HEK293 (cell line): ENCODE measurements at regions not wholly inside any gene's neighbourhood (a gene's known extent, or its start where the extent isn't known, plus 50 kb on each side); places are given as distances from the start of the nearest gene placed in this dataset.
A peak's percentile ranks its signal among the peaks of the same experiment; 100 is the strongest.

Experiments used
- CTCF ChIA-PET: fragments of 350-600 bp; formaldehyde crosslinking; extraction: SDS; loops from one replicate; lab custom pipeline; 2021; ENCODE audit warnings: antibody characterized with exemption; lab: Yijun Ruan, JAX
- POLR2A ChIA-PET: fragments of 300-600 bp; formaldehyde crosslinking; extraction: SDS; loops from one replicate; lab custom pipeline; 2020; ENCODE audit warnings: antibody characterized with exemption, inconsistent platforms; lab: Yijun Ruan, JAX
- H3K27ac ChIP-seq: fragments of 200-500 bp; sonication (Bioruptor generic); 2 replicates; pipeline ENCODE4 v1.5.1; 2014; ENCODE audit warnings: low read depth, low read length, control low read depth, inconsistent platforms; ENCODE audit errors: extremely low read depth
- H3K36me3 ChIP-seq, 2 experiments: fragments of 200-500 bp in 1 of 2; sonication (Bioruptor generic) in 1 of 2; 1 replicate in 1 of 2; 2 replicates in 1 of 2; pipeline ENCODE4 v1.5.1; 2014 to 2017; ENCODE audit warnings: inconsistent platforms in 2 of 2, low read length in 2 of 2; ENCODE audit not compliant: control insufficient read depth in 2 of 2, insufficient read depth in 1 of 2
- H3K4me1 ChIP-seq: fragments of 200-500 bp; sonication (Bioruptor generic); 2 replicates; pipeline ENCODE4 v1.5.1; 2014; ENCODE audit warnings: mild to moderate bottlenecking, low read length, inconsistent platforms; ENCODE audit not compliant: control insufficient read depth, insufficient read depth
- H3K4me3 ChIP-seq: 2 replicates; pipeline ENCODE4 v1.5.1; 2011; ENCODE audit warnings: low read depth, mild to moderate bottlenecking, control low read depth, low read length, moderate library complexity
- H3K9me3 ChIP-seq: fragments of 200-500 bp; sonication (Bioruptor generic); 2 replicates; pipeline ENCODE4 v1.5.1; 2014; ENCODE audit warnings: low read depth, low read length, inconsistent platforms; ENCODE audit not compliant: control insufficient read depth, insufficient read depth
- GLI2 ChIP-seq: fragments of 450-650 bp; formaldehyde crosslinking; IDR thresholded peaks from 2 replicates; pipeline ENCODE4; 2017; ENCODE audit warnings: missing biosample characterization, missing genetic modification characterization, low read depth, borderline replicate concordance
- GLIS1 ChIP-seq: fragments of 450-650 bp; formaldehyde crosslinking; IDR thresholded peaks from 2 replicates; pipeline ENCODE4 v1.5.1; 2016; ENCODE audit warnings: missing biosample characterization, missing genetic modification characterization
- SCRT1 ChIP-seq: fragments of 450-650 bp; formaldehyde crosslinking; IDR thresholded peaks from 2 replicates; pipeline ENCODE4 v1.5.1; 2016; ENCODE audit warnings: missing biosample characterization, missing genetic modification characterization, borderline replicate concordance
- SCRT2 ChIP-seq: fragments of 450-650 bp; formaldehyde crosslinking; IDR thresholded peaks from 2 replicates; pipeline ENCODE4 v1.5.1; 2016; ENCODE audit warnings: missing biosample characterization, missing genetic modification characterization
- ZFHX2 ChIP-seq: fragments of 450-650 bp; formaldehyde crosslinking; conservative IDR thresholded peaks from 2 replicates; pipeline ENCODE4 v1.5.1; 2016; ENCODE audit warnings: missing biosample characterization, missing genetic modification characterization
- ZNF112 ChIP-seq: fragments of 450-650 bp; formaldehyde crosslinking; IDR thresholded peaks from 2 replicates; pipeline ENCODE4 v1.5.0; 2017; ENCODE audit warnings: missing biosample characterization, missing genetic modification characterization
- ZNF140 ChIP-seq: fragments of 450-650 bp; formaldehyde crosslinking; IDR thresholded peaks from 2 replicates; pipeline ENCODE4 v1.5.1; 2016; ENCODE audit warnings: missing biosample characterization, missing genetic modification characterization
- ZNF16 ChIP-seq: fragments of 450-650 bp; formaldehyde crosslinking; IDR thresholded peaks from 2 replicates; pipeline ENCODE4 v1.5.1; 2016; ENCODE audit warnings: low read depth, missing biosample characterization, missing genetic modification characterization
- ZNF311 ChIP-seq: fragments of 450-650 bp; formaldehyde crosslinking; IDR thresholded peaks from 2 replicates; pipeline ENCODE4 v1.5.1; 2017; ENCODE audit warnings: missing biosample characterization, missing genetic modification characterization, borderline replicate concordance
- ZNF530 ChIP-seq: fragments of 450-650 bp; formaldehyde crosslinking; IDR thresholded peaks from 2 replicates; pipeline ENCODE4 v1.5.1; 2016; ENCODE audit warnings: low read depth, missing biosample characterization, missing genetic modification characterization
- ZNF561 ChIP-seq: fragments of 450-650 bp; IDR thresholded peaks from 2 replicates; pipeline ENCODE4 v1.5.1; 2018; ENCODE audit warnings: missing biosample characterization, missing genetic modification characterization, borderline replicate concordance
- ZNF677 ChIP-seq: fragments of 450-650 bp; IDR thresholded peaks from 2 replicates; pipeline ENCODE4 v1.5.0; 2018; ENCODE audit warnings: missing biosample characterization, mild to moderate bottlenecking, missing genetic modification characterization, moderate library complexity
- ZNF830 ChIP-seq: fragments of 450-650 bp; IDR thresholded peaks from 2 replicates; pipeline ENCODE4 v1.5.0; 2018; ENCODE audit warnings: missing biosample characterization, missing genetic modification characterization, low read depth, mild to moderate bottlenecking, moderate library complexity
- TF ChIP-seq, protein P1 (sequence below): fragments of 450-650 bp; formaldehyde crosslinking; IDR thresholded peaks from 2 replicates; pipeline ENCODE4 v1.5.1; 2016; ENCODE audit warnings: missing biosample characterization, missing genetic modification characterization, borderline replicate concordance
- TF ChIP-seq, protein P2 (sequence below): fragments of 450-650 bp; formaldehyde crosslinking; IDR thresholded peaks from 2 replicates; pipeline ENCODE4 v1.5.1; 2016; ENCODE audit warnings: missing biosample characterization, missing genetic modification characterization
- TF ChIP-seq, protein P3 (sequence below): fragments of 450-650 bp; formaldehyde crosslinking; IDR thresholded peaks from 2 replicates; pipeline ENCODE4 v1.5.1; 2017; ENCODE audit warnings: missing biosample characterization, missing genetic modification characterization
- TF ChIP-seq, protein P4 (sequence below): fragments of 450-650 bp; formaldehyde crosslinking; IDR thresholded peaks from 2 replicates; pipeline ENCODE4 v1.5.1; 2017; ENCODE audit warnings: missing biosample characterization, mild to moderate bottlenecking, missing genetic modification characterization, moderate library complexity

DNA sequence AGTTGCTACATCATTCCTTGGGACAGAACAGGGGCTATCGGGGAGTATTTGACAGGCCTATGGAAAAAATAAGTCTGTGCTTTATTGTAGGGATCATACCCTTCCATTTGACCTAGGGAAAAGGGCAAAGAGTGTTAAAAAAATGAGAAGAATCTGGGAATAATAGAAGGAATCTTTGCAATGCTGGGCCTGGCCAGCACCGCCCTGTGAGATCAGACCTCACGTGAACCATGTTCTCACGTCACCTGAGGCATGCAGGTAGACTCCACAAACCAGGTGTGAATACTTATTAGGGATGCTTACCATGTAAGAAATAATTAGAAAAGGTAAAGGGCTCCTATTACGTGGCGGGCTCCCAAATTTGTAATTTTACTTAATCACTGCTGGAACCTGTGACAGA is 177.5 kb upstream of the GATA6 start (continued):
- TF ChIP-seq, protein P1, sequence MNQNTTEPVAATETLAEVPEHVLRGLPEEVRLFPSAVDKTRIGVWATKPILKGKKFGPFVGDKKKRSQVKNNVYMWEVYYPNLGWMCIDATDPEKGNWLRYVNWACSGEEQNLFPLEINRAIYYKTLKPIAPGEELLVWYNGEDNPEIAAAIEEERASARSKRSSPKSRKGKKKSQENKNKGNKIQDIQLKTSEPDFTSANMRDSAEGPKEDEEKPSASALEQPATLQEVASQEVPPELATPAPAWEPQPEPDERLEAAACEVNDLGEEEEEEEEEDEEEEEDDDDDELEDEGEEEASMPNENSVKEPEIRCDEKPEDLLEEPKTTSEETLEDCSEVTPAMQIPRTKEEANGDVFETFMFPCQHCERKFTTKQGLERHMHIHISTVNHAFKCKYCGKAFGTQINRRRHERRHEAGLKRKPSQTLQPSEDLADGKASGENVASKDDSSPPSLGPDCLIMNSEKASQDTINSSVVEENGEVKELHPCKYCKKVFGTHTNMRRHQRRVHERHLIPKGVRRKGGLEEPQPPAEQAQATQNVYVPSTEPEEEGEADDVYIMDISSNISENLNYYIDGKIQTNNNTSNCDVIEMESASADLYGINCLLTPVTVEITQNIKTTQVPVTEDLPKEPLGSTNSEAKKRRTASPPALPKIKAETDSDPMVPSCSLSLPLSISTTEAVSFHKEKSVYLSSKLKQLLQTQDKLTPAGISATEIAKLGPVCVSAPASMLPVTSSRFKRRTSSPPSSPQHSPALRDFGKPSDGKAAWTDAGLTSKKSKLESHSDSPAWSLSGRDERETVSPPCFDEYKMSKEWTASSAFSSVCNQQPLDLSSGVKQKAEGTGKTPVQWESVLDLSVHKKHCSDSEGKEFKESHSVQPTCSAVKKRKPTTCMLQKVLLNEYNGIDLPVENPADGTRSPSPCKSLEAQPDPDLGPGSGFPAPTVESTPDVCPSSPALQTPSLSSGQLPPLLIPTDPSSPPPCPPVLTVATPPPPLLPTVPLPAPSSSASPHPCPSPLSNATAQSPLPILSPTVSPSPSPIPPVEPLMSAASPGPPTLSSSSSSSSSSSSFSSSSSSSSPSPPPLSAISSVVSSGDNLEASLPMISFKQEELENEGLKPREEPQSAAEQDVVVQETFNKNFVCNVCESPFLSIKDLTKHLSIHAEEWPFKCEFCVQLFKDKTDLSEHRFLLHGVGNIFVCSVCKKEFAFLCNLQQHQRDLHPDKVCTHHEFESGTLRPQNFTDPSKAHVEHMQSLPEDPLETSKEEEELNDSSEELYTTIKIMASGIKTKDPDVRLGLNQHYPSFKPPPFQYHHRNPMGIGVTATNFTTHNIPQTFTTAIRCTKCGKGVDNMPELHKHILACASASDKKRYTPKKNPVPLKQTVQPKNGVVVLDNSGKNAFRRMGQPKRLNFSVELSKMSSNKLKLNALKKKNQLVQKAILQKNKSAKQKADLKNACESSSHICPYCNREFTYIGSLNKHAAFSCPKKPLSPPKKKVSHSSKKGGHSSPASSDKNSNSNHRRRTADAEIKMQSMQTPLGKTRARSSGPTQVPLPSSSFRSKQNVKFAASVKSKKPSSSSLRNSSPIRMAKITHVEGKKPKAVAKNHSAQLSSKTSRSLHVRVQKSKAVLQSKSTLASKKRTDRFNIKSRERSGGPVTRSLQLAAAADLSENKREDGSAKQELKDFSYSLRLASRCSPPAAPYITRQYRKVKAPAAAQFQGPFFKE (tag by site-specific recombination), result no peak
- TF ChIP-seq, all 188 proteins: peak for 0

DNA sequence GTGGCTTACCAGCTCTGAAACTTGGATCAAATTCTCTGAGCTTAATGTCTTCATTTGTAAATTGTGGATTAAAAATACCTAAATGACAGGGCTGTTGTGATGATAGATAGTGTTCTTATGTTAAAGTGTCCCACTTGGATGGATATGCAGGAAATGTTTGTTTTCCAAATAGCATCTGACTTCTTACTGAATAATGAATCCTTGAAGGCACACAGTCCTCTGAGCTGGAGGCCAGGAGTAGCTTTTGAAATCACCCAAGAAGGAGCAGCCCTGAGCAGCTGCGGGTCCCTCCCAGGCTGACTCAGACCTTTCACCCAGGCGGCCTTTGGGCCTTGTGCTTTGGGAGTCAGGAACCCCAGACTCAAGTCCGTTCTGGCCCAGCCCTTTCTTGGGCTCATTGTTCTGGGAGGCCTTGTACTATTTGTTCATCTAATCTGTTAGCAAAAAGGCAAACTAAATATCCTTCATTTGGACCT is 173.0 kb upstream of the GATA6 start:
- Histone ChIP-seq H3K27ac (no peak overlapping the region), H3K4me3 (no peak overlapping the region), H3K4me1 (peaks cover 13% of the 10 kb centered on the region), H3K9me3 (no peaks in the 10 kb centered on the region), H3K36me3 (no peaks in the 10 kb centered on the region)
- POLR2A ChIA-PET, result no interaction called here
- TF ChIP-seq ZNF830 (tag by site-specific recombination) (no peak), ZNF530 (tag by site-specific recombination) (no peak), ZNF311 (tag by site-specific recombination) (no peak), GLI2 (tag by site-specific recombination) (no peak), ZNF677 (tag by site-specific recombination) (no peak)
- CTCF ChIA-PET, result interaction anchor here (1.2 to 2.6 kb wide), 5 partner anchors 9 to 23 kb away, joined by 3 to 18 read pairs (median 7); no protein-coding TSS in a partner anchor

DNA sequence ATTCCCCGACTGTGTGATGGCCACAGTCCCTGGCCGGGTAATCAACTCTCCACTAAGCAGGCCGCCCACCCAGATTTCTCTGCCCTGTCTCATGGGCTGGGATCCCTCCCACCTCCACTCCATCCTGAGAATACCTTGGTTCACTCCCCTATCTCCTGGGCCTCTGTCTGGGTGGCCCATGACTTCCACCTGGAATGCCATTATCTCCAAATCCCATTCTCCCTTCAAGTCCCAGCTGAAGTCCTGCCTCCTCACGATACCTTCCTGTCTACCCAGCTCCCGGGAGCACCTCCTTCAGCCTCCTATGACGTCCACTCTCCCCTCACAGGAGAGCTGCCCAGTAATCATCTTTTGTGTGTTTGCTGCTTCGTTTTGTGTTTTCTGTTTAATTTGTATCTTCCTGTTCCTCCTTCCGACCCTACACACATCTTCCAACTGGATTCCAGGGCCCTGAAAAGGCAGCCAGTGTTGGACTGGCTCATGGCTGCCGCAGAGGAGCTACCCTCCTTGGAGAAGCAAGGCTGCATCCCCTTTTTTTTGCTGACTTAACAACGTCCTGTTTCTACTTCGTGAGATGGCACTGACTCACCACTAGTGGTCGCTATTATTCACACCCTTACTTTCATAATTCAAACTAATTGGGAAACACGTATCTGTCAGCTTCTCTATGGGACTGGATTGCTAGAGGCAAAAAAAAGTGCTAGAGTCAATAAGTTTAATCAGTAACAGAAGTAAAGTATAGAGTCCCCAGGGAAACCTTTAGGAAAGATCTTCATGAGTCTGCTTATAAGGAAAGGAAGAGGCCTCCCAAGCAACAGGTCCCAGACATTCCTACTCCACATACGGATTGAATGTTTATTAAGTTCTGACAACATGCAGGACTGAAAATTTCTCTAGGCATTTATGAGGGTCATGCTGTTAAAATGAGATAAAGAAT is 171.9 kb upstream of the GATA6 start:
- Histone ChIP-seq H3K27ac (no peak overlapping the region), H3K4me3 (no peak overlapping the region), H3K9me3 (no peaks in the 10 kb centered on the region), H3K4me1 (peaks cover 2% of the 10 kb centered on the region), H3K36me3 (no peaks in the 10 kb centered on the region)
- POLR2A ChIA-PET, result interaction anchor here (0.5 to 0.8 kb wide), 2 partner anchors 17 to 173 kb away, joined by 3 read pairs; no protein-coding TSS in a partner anchor
- CTCF ChIA-PET, result interaction anchor here (0.6 to 3.4 kb wide), 47 partner anchors 9 to 674 kb away, joined by 3 to 26 read pairs (median 3); no protein-coding TSS in a partner anchor
- TF ChIP-seq GLIS1 (tag by site-specific recombination), result no peak
- TF ChIP-seq ZNF561 (tag by site-specific recombination), result no peak
- peak; percentile 94 for TF ChIP-seq SCRT2 (tag by site-specific recombination)
- TF ChIP-seq, protein P2, sequence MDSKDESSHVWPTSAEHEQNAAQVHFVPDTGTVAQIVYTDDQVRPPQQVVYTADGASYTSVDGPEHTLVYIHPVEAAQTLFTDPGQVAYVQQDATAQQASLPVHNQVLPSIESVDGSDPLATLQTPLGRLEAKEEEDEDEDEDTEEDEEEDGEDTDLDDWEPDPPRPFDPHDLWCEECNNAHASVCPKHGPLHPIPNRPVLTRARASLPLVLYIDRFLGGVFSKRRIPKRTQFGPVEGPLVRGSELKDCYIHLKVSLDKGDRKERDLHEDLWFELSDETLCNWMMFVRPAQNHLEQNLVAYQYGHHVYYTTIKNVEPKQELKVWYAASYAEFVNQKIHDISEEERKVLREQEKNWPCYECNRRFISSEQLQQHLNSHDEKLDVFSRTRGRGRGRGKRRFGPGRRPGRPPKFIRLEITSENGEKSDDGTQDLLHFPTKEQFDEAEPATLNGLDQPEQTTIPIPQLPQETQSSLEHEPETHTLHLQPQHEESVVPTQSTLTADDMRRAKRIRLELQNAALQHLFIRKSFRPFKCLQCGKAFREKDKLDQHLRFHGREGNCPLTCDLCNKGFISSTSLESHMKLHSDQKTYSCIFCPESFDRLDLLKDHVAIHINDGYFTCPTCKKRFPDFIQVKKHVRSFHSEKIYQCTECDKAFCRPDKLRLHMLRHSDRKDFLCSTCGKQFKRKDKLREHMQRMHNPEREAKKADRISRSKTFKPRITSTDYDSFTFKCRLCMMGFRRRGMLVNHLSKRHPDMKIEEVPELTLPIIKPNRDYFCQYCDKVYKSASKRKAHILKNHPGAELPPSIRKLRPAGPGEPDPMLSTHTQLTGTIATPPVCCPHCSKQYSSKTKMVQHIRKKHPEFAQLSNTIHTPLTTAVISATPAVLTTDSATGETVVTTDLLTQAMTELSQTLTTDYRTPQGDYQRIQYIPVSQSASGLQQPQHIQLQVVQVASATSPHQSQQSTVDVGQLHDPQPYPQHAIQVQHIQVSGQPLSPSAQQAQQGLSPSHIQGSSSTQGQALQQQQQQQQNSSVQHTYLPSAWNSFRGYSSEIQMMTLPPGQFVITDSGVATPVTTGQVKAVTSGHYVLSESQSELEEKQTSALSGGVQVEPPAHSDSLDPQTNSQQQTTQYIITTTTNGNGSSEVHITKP (tag by site-specific recombination), result peak; percentile 90
- peak; percentile 11; the same call in 1 of the 2 replicates for TF ChIP-seq ZFHX2 (tag by site-specific recombination)
- TF ChIP-seq ZNF112, result no peak
- TF ChIP-seq, protein P3, sequence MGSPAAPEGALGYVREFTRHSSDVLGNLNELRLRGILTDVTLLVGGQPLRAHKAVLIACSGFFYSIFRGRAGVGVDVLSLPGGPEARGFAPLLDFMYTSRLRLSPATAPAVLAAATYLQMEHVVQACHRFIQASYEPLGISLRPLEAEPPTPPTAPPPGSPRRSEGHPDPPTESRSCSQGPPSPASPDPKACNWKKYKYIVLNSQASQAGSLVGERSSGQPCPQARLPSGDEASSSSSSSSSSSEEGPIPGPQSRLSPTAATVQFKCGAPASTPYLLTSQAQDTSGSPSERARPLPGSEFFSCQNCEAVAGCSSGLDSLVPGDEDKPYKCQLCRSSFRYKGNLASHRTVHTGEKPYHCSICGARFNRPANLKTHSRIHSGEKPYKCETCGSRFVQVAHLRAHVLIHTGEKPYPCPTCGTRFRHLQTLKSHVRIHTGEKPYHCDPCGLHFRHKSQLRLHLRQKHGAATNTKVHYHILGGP (tag by site-specific recombination), result 0 out of 2 replicates have a peak, but pooled peaks have one; percentile 20
- TF ChIP-seq ZNF140 (tag by site-specific recombination), result 0 out of 2 replicates have a peak, but pooled peaks have one; percentile 18
- TF ChIP-seq ZNF16 (tag by site-specific recombination), result no peak
- TF ChIP-seq SCRT1, result peak; percentile 95
- TF ChIP-seq, protein P4, sequence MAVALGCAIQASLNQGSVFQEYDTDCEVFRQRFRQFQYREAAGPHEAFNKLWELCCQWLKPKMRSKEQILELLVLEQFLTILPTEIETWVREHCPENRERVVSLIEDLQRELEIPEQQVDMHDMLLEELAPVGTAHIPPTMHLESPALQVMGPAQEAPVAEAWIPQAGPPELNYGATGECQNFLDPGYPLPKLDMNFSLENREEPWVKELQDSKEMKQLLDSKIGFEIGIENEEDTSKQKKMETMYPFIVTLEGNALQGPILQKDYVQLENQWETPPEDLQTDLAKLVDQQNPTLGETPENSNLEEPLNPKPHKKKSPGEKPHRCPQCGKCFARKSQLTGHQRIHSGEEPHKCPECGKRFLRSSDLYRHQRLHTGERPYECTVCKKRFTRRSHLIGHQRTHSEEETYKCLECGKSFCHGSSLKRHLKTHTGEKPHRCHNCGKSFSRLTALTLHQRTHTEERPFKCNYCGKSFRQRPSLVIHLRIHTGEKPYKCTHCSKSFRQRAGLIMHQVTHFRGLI (tag by site-specific recombination), result no peak
